AG09319 (cell line): ENCODE measurements at regions not wholly inside any gene's neighbourhood (a gene's known extent, or its start where the extent isn't known, plus 50 kb on each side); places are given as distances from the start of the nearest gene placed in this dataset.
"Not testable (repeated sequence)": the region's sequence is repeated elsewhere in the genome, so short reads cannot be mapped to it uniquely, and the experiment has no call there.

Experiments used
- DNase-seq: peaks from one replicate; pipeline ENCODE4 v3.0.0-alpha.2; 2010; ENCODE audit warnings: low read depth; ENCODE audit errors: extremely low read depth
- TF ChIP-seq, protein P1 (sequence below): IDR thresholded peaks from 2 replicates; pipeline ENCODE4 v1.5.1; 2011; ENCODE audit warnings: low read depth, mild to moderate bottlenecking, inconsistent platforms, low read length, moderate library complexity

DNA sequence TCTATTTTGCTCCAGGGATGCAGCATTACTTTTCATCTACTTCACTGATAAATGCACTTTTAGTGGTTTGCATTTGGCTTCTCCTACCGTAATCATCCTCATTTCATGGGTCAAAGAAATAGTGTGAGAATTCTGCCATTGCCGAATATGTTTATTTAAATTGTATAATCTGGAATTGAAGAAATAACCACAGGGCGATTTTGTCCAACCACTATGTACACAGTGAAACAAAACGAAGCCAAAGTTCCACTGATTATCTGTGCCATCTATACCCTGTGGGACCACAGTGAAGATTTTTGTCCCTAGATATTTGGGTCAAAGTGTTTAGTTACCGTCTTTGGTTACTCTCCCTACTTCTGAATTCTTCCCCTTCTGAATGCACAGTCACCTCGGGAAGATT lies 888.6 kb upstream of the NRXN1 start:
- DNase-seq = no peak
- TF ChIP-seq, protein P1, sequence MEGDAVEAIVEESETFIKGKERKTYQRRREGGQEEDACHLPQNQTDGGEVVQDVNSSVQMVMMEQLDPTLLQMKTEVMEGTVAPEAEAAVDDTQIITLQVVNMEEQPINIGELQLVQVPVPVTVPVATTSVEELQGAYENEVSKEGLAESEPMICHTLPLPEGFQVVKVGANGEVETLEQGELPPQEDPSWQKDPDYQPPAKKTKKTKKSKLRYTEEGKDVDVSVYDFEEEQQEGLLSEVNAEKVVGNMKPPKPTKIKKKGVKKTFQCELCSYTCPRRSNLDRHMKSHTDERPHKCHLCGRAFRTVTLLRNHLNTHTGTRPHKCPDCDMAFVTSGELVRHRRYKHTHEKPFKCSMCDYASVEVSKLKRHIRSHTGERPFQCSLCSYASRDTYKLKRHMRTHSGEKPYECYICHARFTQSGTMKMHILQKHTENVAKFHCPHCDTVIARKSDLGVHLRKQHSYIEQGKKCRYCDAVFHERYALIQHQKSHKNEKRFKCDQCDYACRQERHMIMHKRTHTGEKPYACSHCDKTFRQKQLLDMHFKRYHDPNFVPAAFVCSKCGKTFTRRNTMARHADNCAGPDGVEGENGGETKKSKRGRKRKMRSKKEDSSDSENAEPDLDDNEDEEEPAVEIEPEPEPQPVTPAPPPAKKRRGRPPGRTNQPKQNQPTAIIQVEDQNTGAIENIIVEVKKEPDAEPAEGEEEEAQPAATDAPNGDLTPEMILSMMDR = no peak

DNA sequence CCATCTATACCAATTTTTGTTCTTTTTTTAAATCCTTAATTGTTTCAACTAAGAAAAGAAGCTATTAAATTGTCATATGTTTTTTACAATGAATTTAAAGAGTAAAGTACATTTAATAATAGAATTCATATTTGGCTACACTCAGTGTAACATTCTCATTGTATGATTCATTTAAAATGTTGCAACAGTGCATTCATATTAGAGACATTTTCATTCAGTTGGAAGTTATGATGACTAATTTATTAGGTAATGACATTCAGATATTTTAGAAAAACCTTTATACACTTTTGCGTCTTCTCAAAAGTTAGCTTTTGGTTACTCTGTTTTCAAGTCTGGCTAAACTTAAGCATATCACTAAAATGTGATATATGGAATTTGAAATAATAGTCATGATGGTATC lies 887.5 kb upstream of the NRXN1 start:
- no peak for DNase-seq
- TF ChIP-seq, protein P1 = no peak

DNA sequence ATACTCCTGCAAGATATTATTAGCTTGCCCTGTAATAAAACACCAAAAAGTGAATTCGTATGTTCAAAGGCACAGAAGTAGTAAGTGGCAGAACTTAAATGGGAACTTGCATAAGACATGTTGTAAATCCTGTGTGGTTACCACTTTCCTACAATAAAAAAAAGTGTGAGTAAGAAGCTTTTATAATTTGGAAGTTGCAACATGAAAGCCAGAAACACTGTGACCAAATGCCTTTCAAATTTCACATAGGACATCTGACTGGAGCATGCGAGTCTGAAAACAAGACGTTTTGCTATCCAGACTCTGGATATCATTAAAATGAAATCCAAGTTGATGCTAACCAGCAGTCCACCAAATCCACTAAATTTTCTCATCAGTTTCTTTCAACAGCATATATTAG lies 886.2 kb upstream of the NRXN1 start:
- no peak for DNase-seq
- TF ChIP-seq, protein P1 = no peak

DNA sequence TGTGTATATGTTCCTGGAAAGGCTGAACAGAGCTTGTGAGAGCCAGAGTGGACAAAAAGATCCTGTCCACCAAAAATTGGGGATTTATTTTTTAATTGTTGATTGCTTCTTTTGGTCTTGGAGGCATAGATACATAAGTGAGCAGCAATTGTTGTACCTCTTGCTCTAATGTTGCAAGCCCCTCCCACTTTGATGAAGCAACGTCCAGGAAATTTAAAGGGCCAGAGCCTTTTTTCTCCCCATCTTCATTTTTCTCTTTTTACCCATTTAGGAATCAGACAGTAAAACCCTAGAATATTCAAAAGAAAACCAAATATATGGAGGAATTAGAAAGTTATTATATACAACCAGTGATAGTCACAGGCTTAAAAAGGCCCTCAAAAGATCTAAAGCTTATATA lies 871.8 kb upstream of the NRXN1 start:
- TF ChIP-seq, protein P1 = no peak
- DNase-seq = no peak

DNA sequence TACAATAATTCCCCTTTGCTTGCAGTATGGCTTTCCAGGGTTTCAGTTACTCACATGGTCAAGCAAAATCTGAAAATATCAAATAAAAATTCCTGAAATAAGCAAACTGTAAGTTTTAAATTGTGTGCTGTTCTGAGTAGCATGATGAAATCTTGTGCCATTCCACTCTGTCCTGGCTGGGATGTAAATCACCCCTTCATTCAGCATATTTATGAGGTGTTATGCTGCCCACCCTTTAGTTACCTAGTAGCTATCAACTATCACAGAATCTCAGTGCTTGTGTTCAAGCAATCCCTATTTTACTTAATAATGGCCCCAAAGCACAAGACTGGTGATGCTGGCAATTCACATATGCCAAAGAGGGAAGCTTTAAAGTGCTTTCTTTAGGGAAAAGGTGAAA lies 867.7 kb upstream of the NRXN1 start:
- TF ChIP-seq, protein P1 = no peak
- no peak for DNase-seq

DNA sequence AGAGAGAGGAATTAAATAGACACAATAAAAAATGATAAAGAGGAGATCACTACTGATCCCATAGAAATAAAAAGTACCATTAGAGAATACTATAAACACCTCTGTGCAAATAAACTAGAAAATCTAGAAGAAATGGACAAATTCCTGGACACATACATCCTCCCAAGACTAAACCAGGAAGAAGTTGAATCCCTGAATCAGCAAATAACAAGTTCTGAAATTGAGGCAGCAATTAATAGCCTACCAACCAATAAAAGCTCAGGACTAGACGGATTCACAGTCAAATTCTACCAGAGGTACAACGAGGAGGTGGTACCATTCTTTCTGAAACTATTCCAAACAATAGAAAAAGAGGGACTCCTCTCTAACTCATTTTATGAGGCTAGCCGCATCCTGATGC lies 862.7 kb upstream of the NRXN1 start:
- not testable (repeated sequence) for DNase-seq

DNA sequence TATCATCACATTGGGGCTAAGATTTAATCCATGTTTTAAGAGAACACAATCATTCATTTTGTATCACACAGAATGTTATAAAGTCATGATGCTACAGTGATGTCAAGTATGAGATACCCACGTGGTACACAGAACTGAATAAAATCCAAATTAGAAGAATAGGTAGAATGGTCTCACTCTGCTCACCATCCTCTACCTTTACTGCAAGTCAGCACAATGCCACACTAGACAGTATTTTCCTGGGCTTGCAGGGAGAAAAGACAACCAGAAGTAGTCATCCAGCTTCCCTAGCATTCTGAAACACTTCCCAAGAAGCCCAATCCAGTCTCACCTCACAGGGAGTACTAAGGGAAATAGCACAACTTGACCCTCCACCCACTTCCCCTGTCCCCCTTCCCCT lies 856.2 kb upstream of the NRXN1 start:
- no peak for DNase-seq
- TF ChIP-seq, protein P1 = no peak

DNA sequence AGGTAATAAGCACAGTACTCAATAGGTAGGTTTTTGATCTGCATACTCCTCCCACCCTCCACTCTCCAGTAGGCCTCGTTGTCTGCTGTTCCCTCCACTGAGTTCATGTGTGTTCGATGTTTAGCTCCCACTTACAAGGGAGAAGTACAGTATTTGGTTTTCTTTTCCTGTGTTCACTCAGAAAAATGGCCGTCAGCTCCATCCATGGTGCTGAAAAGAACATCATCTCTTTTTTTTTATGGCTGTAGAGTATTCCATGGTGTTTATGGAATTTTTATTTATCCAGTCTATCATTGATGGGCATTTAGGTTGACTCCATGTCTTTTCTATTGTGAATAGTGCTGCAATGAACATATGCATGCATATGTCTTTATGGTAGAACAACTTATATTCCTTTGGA lies 849.7 kb upstream of the NRXN1 start:
- TF ChIP-seq, protein P1 = no peak

More for the DNA sequence above, 849.7 kb upstream of the NRXN1 start:
- DNase-seq = no peak
